Mammary epithelial cell (primary cell): ENCODE measurements at regions not wholly inside any gene's neighbourhood (a gene's known extent, or its start where the extent isn't known, plus 50 kb on each side); places are given as distances from the start of the nearest gene placed in this dataset.
"Not testable (repeated sequence)": the region's sequence is repeated elsewhere in the genome, so short reads cannot be mapped to it uniquely, and the experiment has no call there.

ENCODE experiments used
- CTCF ChIP-seq, 2 donors: IDR thresholded peaks in 1 of 2; conservative IDR thresholded peaks in 1 of 2; 2 replicates each; pipeline ENCODE4 v1.5.1; 2011 to 2012; ENCODE audit warnings: inconsistent platforms in 2 of 2, low read length in 2 of 2, mild to moderate bottlenecking in 2 of 2, control low read depth in 1 of 2, low read depth in 1 of 2; ENCODE audit not compliant: insufficient read depth in 1 of 2; ENCODE audit errors: extremely low read depth in 1 of 2
- EZH2 ChIP-seq: IDR thresholded peaks from 2 replicates; pipeline ENCODE4 v1.6.1; 2012; ENCODE audit warnings: low read length, inconsistent platforms, borderline replicate concordance

GRCh38 chr2:87319705-87320104, 298.1 kb upstream of the PLGLB1 start:
- TF ChIP-seq CTCF (conservative IDR thresholded peaks at IDR 0.05 in 1 of 2, IDR thresholded peaks at IDR 0.05 in 1 of 2; ENCODE audit: extremely low read depth in 1 of 2, insufficient read depth in 1 of 2, low read depth in 1 of 2, low read length in 2 of 2); EZH2: not testable (repeated sequence)
